ENCODE measurements at regions not wholly inside any gene's neighbourhood (a gene's known extent, or its start where the extent isn't known, plus 50 kb on each side); places are given as distances from the start of the nearest gene placed in this dataset.

GRCh38 chr21:24045775-24046215 is 1561.5 kb downstream of the MRPL39 start:
- TF ChIP-seq POLR2A (IDR thresholded peaks at IDR 0.05; ENCODE audit: low read depth, low read length) (no peak), SPI1 (IDR thresholded peaks at IDR 0.05; ENCODE audit: low read depth, low read length) (no peak)
